ENCODE measurements at regions not wholly inside any gene's neighbourhood (a gene's known extent, or its start where the extent isn't known, plus 50 kb on each side); places are given as distances from the start of the nearest gene placed in this dataset.
A peak's percentile ranks its signal among the peaks of the same experiment; 100 is the strongest.

DNA sequence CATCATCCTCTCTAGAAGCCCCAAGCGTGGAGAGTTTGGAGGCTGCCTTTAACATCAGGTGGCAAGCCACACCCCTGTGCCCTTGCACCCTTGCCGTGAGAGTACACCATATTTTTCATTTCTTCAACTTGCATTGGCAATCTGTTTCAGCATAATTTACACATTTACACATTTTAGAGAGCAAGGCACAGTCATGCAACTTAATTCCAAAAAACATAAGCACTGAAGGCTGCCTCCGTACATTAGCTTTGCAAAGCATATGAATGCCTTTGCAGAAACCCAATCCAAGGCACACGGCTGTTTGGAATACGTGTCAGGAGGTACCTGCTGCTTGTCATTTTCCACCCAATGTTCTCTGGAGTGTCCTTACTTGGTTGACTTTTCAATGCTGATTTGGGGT is 833.1 kb downstream of the VRK1 start:
- TF ChIP-seq, protein P1, sequence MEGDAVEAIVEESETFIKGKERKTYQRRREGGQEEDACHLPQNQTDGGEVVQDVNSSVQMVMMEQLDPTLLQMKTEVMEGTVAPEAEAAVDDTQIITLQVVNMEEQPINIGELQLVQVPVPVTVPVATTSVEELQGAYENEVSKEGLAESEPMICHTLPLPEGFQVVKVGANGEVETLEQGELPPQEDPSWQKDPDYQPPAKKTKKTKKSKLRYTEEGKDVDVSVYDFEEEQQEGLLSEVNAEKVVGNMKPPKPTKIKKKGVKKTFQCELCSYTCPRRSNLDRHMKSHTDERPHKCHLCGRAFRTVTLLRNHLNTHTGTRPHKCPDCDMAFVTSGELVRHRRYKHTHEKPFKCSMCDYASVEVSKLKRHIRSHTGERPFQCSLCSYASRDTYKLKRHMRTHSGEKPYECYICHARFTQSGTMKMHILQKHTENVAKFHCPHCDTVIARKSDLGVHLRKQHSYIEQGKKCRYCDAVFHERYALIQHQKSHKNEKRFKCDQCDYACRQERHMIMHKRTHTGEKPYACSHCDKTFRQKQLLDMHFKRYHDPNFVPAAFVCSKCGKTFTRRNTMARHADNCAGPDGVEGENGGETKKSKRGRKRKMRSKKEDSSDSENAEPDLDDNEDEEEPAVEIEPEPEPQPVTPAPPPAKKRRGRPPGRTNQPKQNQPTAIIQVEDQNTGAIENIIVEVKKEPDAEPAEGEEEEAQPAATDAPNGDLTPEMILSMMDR (conservative IDR thresholded peaks at IDR 0.05), result no peak
- no peak overlapping the region for H3K27ac ChIP-seq

DNA sequence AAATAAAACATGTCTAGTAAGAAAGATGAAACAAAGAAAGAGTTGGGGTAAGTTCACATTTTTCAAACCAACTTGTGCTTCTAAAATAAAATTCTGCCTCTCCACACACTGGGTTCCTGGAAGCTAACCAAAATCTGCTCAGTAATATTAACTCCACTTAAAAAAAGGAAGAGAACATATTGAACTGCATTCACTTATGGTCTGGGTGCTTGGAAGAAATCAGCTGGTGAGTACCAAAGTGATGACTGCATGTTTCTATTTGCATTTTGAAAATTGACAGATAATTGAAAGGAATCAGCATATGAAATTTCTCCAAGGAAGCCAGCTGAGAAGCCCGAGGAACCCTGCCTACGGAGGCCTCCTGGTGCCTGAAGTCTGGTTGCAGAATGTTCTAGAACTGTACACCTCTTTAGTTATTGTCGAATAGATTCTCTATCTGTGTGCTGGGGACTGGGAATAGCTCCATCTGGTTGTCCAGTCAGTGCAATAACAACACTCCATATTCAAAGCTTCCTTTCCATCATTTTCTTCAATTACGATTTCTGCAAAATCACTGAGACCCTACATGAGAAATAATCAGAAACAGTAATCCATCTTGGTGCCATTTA is 836.1 kb downstream of the VRK1 start:
- TF ChIP-seq, protein P1 (conservative IDR thresholded peaks at IDR 0.05), result no peak
- H3K27ac ChIP-seq, result no peak overlapping the region

DNA sequence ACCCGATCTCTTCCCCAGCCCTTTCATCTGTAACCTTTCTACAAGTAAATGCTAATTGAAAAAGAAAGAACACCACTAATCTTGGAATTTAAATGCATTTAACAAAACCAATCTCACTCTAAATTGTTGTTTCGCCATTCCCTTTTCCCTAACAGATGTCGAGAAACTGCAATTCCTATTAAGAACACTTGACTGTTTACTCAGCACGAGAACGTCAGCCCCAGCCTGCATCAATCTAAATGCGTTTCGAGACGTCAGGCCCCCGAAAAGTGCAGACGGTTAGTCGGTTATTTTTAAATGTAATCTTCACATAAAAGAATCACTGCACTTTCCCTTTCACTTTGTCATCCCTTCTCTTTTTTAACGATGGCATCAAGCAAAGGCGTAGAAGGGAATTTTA is 837.6 kb downstream of the VRK1 start:
- no peak overlapping the region for H3K27ac ChIP-seq
- TF ChIP-seq, protein P1 (conservative IDR thresholded peaks at IDR 0.05), result 0 out of 2 replicates have a peak, but pooled peaks have one; percentile 3

DNA sequence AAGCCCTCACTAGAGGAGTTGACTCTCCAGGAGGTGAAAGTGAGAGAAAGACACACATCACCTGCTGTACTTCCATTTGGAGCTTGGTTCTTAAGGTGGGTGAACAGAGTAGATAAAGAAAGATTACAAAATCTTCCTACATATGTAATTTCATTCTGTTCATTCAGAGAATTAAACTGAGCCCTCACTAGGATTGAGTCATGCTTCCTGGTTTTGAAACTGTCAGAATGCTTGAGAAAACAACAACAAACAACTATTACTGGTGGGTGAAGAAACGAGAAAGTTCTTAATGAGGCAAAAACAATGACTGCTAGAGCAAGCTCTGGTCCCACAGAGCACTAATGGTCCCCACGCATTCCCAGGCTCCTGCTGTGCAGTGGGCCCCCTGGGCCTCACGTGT is 841.7 kb downstream of the VRK1 start:
- no peak overlapping the region for H3K27ac ChIP-seq
- TF ChIP-seq, protein P1 (conservative IDR thresholded peaks at IDR 0.05), result no peak

DNA sequence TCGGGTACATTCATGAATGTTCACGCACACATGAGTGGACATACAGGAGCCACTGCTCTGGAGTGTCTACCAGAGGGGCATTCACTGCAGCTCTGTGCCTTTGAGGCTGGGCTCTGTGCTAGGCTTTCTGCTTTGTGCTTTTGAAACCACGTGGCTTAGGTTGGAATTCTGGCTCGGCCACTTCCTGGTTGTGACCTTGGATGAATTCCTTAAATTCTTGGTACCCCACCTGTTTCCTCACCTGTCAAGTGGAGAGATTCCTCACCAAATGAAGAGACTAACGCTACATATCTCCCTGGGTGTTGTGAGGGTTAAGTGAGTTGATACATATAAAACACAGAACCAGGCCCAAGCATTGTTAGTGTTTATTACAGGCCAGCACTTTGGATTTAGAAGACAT is 842.8 kb downstream of the VRK1 start:
- no peak overlapping the region for H3K27ac ChIP-seq
- TF ChIP-seq, protein P1 (conservative IDR thresholded peaks at IDR 0.05), result no peak

DNA sequence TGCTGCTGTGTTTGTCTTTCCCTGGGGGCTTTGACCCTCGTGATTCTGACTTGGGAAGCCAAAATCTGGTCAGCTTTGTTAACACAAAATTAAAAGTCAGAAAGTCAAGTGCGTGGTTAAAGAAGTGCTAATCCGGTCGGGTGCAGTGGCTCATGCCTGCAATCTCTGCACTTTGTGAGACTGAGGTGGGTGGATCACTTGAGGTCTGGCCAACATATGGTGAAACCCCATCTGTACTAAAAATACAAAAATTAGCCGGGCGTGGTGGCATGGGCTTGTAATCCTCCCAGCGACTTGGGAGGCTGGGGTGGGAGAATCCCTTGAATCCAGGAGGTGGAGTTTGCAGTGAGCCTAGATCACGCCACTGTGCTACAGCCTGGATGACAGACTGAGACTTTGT is 844.6 kb downstream of the VRK1 start:
- no peak overlapping the region for H3K27ac ChIP-seq
- TF ChIP-seq, protein P1 (conservative IDR thresholded peaks at IDR 0.05), result no peak

DNA sequence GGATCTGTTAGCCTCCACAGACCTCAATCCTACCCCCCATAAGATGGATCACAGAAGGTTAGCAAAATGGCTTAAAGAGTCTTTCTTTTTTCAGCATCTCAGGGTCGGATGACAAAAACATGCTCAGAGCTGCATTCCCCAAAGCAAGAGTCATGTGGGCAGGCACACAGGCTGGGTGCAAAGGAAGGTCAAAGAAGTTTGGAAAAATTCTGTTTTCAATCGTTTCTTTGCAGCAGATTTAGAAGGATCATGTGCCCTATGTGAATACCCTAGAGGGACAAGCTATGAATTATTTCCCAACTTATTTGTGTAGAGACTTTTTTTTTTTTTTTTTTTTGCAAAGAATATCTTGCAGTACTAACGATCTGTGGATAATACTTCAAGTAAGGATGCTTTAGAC is 845.4 kb downstream of the VRK1 start:
- TF ChIP-seq, protein P1 (conservative IDR thresholded peaks at IDR 0.05), result no peak
- H3K27ac ChIP-seq, result no peak overlapping the region
